Naive thymus-derived CD4-positive, alpha-beta T cell (primary cell): ENCODE measurements at regions not wholly inside any gene's neighbourhood (a gene's known extent, or its start where the extent isn't known, plus 50 kb on each side); places are given as distances from the start of the nearest gene placed in this dataset.

ENCODE experiments used
- ATAC-seq: fragments of 150-1000 bp; cut with Tn5 transposase; 2 replicates; pipeline ENCODE4 v1.10.0; 2021; ENCODE audit warnings: mild to moderate bottlenecking, moderate library complexity
- CTCF ChIA-PET: fragments of 350-600 bp; sonication (Branson Sonifier 250); formaldehyde crosslinking; loops from one replicate; lab custom pipeline; 2021; ENCODE audit warnings: antibody characterized with exemption; lab: Charles Lee
- POLR2A ChIA-PET: fragments of 350-600 bp; sonication (Branson Sonifier 250); formaldehyde crosslinking; loops from one replicate; lab custom pipeline; 2021; ENCODE audit warnings: antibody characterized with exemption, inconsistent platforms; lab: Charles Lee
- DNase-seq, 9 donors: peaks; one replicate each; pipeline versions ENCODE4 v3.0.0 to v3.0.0-alpha.2; 2020 to 2022; ENCODE audit warnings: mixed read lengths in 1 of 9
- H3K27ac ChIP-seq: one replicate; pipeline ENCODE4 v1.7.0; 2013; ENCODE audit warnings: mild to moderate bottlenecking, low read depth, low read length, moderate library complexity
- H3K27me3 ChIP-seq, 2 donors: one replicate each; pipeline ENCODE4 v1.7.0; 2013; ENCODE audit warnings: low read length in 2 of 2, mild to moderate bottlenecking in 2 of 2, moderate library complexity in 2 of 2; ENCODE audit not compliant: control insufficient read depth in 2 of 2, insufficient read depth in 2 of 2
- H3K36me3 ChIP-seq, 3 experiments: 1 replicate in 2 of 3; 2 replicates in 1 of 3; pipeline ENCODE4 v1.7.0; 2013; ENCODE audit warnings: low read length in 3 of 3, mild to moderate bottlenecking in 3 of 3, moderate library complexity in 1 of 3; ENCODE audit not compliant: insufficient read depth in 3 of 3, control insufficient read depth in 2 of 3
- H3K4me1 ChIP-seq, 2 donors: one replicate each; pipeline ENCODE4 v1.7.0; 2013; ENCODE audit warnings: low read length in 2 of 2, mild to moderate bottlenecking in 2 of 2, moderate library complexity in 1 of 2; ENCODE audit not compliant: control insufficient read depth in 2 of 2, insufficient read depth in 2 of 2
- H3K4me3 ChIP-seq: 2 replicates; pipeline ENCODE4 v1.7.0; 2013; ENCODE audit warnings: mild to moderate bottlenecking, low read length
- H3K9me3 ChIP-seq, 3 experiments: 1 replicate in 2 of 3; 2 replicates in 1 of 3; pipeline ENCODE4 v1.7.0; 2013; ENCODE audit warnings: low read length in 3 of 3; ENCODE audit not compliant: control insufficient read depth in 2 of 3
- H3K27ac Mint-ChIP-seq, 9 donors: one replicate each; pipeline ENCODE4 v1.8.0; 2020 to 2022; ENCODE audit warnings: mixed read lengths in 9 of 9, mild to moderate bottlenecking in 8 of 9, moderate library complexity in 5 of 9, inconsistent platforms in 2 of 9
- H3K27me3 Mint-ChIP-seq, 5 donors: one replicate each; pipeline ENCODE4 v1.8.0; 2021 to 2022; ENCODE audit warnings: mixed read lengths in 5 of 5, mild to moderate bottlenecking in 1 of 5
- H3K36me3 Mint-ChIP-seq, 5 donors: one replicate each; pipeline ENCODE4 v1.8.0; 2020 to 2022; ENCODE audit warnings: mixed read lengths in 5 of 5, mild to moderate bottlenecking in 3 of 5, inconsistent platforms in 1 of 5
- H3K4me1 Mint-ChIP-seq, 7 donors: one replicate each; pipeline ENCODE4 v1.8.0; 2020 to 2022; ENCODE audit warnings: mixed read lengths in 7 of 7, mild to moderate bottlenecking in 3 of 7, inconsistent platforms in 1 of 7
- H3K4me3 Mint-ChIP-seq, 10 donors: one replicate each; pipeline ENCODE4 v1.8.0; 2020 to 2022; ENCODE audit warnings: mild to moderate bottlenecking in 10 of 10, mixed read lengths in 10 of 10, moderate library complexity in 6 of 10, inconsistent platforms in 2 of 10
- H3K9me3 Mint-ChIP-seq, 11 donors: one replicate each; pipeline ENCODE4 v1.8.0; 2020 to 2022; ENCODE audit warnings: mixed read lengths in 11 of 11, mild to moderate bottlenecking in 4 of 11, inconsistent platforms in 1 of 11, moderate library complexity in 1 of 11
- intact Hi-C, 2 donors: fragments of 100-400 bp; cut with micrococcal nuclease; formaldehyde crosslinking; loops; one replicate each; pipeline ENCODE4 v1.15.1; 2023

DNA sequence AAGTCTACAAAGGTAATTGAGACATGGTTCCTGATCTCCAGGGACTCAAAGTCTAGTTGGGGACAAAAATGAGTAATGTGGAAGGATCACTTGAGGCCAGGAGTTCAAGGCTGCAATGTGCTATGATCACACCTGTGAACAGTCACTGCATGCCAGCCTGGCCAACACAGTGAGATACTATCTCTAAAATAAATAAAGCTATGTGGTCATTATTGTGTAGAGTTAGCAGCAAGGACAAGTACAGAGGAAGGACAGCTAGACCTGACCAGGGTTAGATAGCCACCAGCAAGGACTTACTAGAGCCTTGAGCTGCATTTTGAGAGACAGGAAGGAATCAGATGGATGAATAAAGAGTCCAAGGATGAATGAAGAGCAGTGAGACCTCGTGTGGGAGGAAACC is 166.5 kb downstream of the MINAR1 start:
- H3K27me3 ChIP-seq: no peaks in the 10 kb centered on the region
- H3K4me1 ChIP-seq: no peaks in the 10 kb centered on the region
- H3K4me3 ChIP-seq: no peak overlapping the region
- no peaks in the 10 kb centered on the region for H3K36me3 ChIP-seq
- DNase-seq (no peak), ATAC-seq (no peak)
- H3K27ac ChIP-seq: no peak overlapping the region
- no peaks in the 10 kb centered on the region for H3K9me3 ChIP-seq
- Mint-ChIP-seq H3K9me3 (peaks cover 0 to 9% (median 0%) of the 10 kb centered on the region in 11 donors), H3K36me3 (peaks cover 0 to 7% (median 0%) of the 10 kb centered on the region in 5 donors), H3K4me1 (peaks cover 0 to 5% (median 0%) of the 10 kb centered on the region in 7 donors), H3K4me3 (no peak overlapping the region), H3K27ac (no peak overlapping the region), H3K27me3 (peaks cover 9 to 47% (median 32%) of the 10 kb centered on the region in 5 donors)
- intact Hi-C loops: loop anchor here in 1 of 2 donors (5.0 kb wide), 1 partner anchor 216 kb away; no protein-coding TSS in a partner anchor
- CTCF ChIA-PET: interaction anchor here (0.5 kb wide), 1 partner anchor 197 kb away, joined by 3 read pairs; no protein-coding TSS in a partner anchor
- POLR2A ChIA-PET: no interaction called here

DNA sequence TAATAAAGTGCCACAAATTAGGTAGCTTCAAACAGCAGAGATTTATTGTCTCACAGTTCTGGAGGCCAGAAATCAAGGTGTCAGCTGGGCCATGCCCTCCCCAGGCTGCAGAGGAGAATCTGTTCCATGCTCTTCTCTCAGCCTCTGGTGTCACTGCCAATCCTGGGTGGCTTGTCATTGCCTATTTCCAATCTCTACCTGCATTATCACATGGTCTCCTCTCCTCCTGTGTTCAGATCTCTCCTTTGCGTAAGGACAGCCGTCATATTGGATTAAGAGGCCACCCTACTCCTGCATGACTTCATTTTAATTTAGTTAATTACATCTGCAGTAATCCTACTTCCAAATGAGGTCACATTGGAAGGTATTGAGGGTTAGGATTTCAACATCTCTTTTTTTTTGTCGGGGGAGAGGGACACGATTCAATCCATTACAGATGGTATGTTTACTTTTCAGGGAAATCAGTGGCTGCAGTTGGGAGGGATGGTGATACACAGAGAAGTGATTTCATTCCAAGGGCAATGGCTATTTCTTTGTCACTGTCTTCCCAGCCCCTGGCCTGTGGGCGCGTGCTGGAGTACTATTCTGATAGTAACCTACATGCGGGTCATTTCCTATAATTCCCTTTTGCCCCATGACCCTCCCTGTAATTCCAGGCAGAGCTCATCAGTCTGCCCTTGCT is 169.4 kb downstream of the MINAR1 start:
- H3K4me3 Mint-ChIP-seq: no peak overlapping the region
- Histone ChIP-seq H3K27ac (no peak overlapping the region), H3K4me3 (no peak overlapping the region), H3K36me3 (no peaks in the 10 kb centered on the region), H3K4me1 (no peaks in the 10 kb centered on the region), H3K9me3 (no peaks in the 10 kb centered on the region), H3K27me3 (no peaks in the 10 kb centered on the region)
- H3K27ac Mint-ChIP-seq: no peak overlapping the region
- no peaks in the 10 kb centered on the region for H3K4me1 Mint-ChIP-seq
- peaks cover 0 to 9% (median 0%) of the 10 kb centered on the region in 11 donors for H3K9me3 Mint-ChIP-seq
- ChIA-PET CTCF (no interaction called here), POLR2A (no interaction called here)
- ATAC-seq: no peak
- no peak for DNase-seq
- peaks cover 12 to 43% (median 32%) of the 10 kb centered on the region in 5 donors for H3K27me3 Mint-ChIP-seq
- peaks cover 0 to 7% (median 0%) of the 10 kb centered on the region in 5 donors for H3K36me3 Mint-ChIP-seq
- intact Hi-C loops: no loop called here

DNA sequence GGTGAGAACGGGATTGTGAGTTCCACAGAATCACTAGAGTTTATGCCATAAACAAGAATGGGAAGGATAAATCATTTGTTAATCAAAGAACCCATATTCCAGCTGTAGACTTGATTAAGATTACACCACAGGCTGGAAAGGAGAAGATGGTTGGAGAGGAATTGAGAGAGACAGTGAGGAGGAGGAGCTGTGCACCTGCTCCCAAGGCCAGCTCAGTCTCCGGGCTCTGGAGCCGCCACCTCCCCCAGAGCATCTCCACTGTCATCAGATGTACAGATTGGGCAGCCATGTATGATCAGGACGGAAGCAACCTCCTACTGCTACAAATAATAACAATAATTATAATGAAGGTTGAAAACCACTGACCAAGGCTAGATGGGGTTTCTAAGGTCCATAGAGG is 170.0 kb downstream of the MINAR1 start:
- Mint-ChIP-seq H3K27me3 (peaks cover 12 to 42% (median 33%) of the 10 kb centered on the region in 5 donors), H3K36me3 (peaks cover 0 to 7% (median 0%) of the 10 kb centered on the region in 5 donors), H3K27ac (no peak overlapping the region), H3K4me3 (no peak overlapping the region), H3K4me1 (no peaks in the 10 kb centered on the region), H3K9me3 (peaks cover 0 to 9% (median 0%) of the 10 kb centered on the region in 11 donors)
- no peak for ATAC-seq
- no peaks in the 10 kb centered on the region for H3K9me3 ChIP-seq
- H3K27ac ChIP-seq: no peak overlapping the region
- CTCF ChIA-PET: no interaction called here
- no peaks in the 10 kb centered on the region for H3K36me3 ChIP-seq
- H3K27me3 ChIP-seq: no peaks in the 10 kb centered on the region
- no peaks in the 10 kb centered on the region for H3K4me1 ChIP-seq
- intact Hi-C loops: no loop called here
- no peak overlapping the region for H3K4me3 ChIP-seq
- no peak for DNase-seq
- POLR2A ChIA-PET: no interaction called here

DNA sequence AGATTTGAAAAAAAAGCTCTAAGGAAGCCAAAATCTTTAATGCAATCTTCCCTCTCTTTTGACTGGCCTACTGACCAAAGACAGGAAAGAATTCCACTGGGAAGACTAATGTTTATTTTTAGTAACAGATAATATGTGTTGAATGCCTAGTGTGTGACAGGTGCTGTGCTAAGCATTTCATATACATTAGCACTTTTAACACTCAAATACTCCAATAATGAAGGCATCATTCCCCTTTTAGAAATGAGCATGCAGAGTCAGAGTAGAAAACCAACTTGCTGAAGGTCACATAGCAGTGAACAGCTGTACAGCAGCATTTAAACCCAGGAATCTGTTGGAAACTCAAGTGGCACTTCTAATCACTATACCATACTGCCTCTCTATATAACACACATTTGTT is 170.6 kb downstream of the MINAR1 start:
- Histone ChIP-seq H3K9me3 (no peaks in the 10 kb centered on the region), H3K36me3 (no peaks in the 10 kb centered on the region), H3K4me1 (no peaks in the 10 kb centered on the region), H3K27ac (no peak overlapping the region), H3K4me3 (no peak overlapping the region), H3K27me3 (no peaks in the 10 kb centered on the region)
- Mint-ChIP-seq H3K4me3 (no peak overlapping the region), H3K9me3 (peaks cover 0 to 8% (median 0%) of the 10 kb centered on the region in 11 donors), H3K27me3 (peaks cover 15 to 46% (median 37%) of the 10 kb centered on the region in 5 donors), H3K27ac (no peak overlapping the region), H3K4me1 (peaks cover 0 to 1% (median 0%) of the 10 kb centered on the region in 7 donors), H3K36me3 (peaks cover 0 to 7% (median 0%) of the 10 kb centered on the region in 5 donors)
- POLR2A ChIA-PET: no interaction called here
- no peak for ATAC-seq
- CTCF ChIA-PET: no interaction called here
- intact Hi-C loops: no loop called here
- no peak for DNase-seq

DNA sequence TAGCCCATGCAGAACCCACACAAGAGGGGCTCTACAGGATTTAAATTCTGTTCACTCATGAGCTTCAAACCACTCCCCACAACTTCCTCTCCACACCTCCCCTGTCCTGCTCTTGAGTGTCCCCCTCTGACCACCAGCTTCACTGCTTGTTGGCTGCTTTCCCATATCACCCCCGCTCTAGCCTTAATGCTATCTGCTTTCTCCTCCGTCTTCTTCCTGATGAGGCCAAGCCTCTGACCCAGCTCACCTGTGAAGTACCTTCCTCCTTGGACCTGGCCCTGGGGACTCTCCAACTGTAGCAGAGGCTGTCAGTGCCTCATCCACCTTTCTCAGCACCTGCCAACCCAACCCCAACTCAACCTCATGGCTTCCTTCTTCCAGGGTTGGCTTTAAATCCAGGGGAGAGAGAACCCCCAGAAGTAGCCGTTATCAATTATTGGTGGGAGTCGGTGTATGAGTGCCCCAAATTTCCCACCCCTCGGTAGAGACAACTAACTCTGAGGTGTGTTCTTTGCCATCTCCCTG is 174.8 kb downstream of the MINAR1 start:
- H3K36me3 Mint-ChIP-seq: no peaks in the 10 kb centered on the region
- H3K4me3 Mint-ChIP-seq: no peak overlapping the region
- Histone ChIP-seq H3K9me3 (no peaks in the 10 kb centered on the region), H3K4me3 (no peak overlapping the region), H3K36me3 (no peaks in the 10 kb centered on the region), H3K27ac (no peak overlapping the region), H3K27me3 (no peaks in the 10 kb centered on the region), H3K4me1 (no peaks in the 10 kb centered on the region)
- H3K4me1 Mint-ChIP-seq: peaks cover 0 to 1% (median 0%) of the 10 kb centered on the region in 7 donors
- peaks cover 11 to 44% (median 21%) of the 10 kb centered on the region in 5 donors for H3K27me3 Mint-ChIP-seq
- peaks cover 0 to 3% (median 0%) of the 10 kb centered on the region in 11 donors for H3K9me3 Mint-ChIP-seq
- DNase-seq: no peak
- intact Hi-C loops: no loop called here
- ChIA-PET POLR2A (no interaction called here), CTCF (no interaction called here)
- H3K27ac Mint-ChIP-seq: no peak overlapping the region
- no peak for ATAC-seq

DNA sequence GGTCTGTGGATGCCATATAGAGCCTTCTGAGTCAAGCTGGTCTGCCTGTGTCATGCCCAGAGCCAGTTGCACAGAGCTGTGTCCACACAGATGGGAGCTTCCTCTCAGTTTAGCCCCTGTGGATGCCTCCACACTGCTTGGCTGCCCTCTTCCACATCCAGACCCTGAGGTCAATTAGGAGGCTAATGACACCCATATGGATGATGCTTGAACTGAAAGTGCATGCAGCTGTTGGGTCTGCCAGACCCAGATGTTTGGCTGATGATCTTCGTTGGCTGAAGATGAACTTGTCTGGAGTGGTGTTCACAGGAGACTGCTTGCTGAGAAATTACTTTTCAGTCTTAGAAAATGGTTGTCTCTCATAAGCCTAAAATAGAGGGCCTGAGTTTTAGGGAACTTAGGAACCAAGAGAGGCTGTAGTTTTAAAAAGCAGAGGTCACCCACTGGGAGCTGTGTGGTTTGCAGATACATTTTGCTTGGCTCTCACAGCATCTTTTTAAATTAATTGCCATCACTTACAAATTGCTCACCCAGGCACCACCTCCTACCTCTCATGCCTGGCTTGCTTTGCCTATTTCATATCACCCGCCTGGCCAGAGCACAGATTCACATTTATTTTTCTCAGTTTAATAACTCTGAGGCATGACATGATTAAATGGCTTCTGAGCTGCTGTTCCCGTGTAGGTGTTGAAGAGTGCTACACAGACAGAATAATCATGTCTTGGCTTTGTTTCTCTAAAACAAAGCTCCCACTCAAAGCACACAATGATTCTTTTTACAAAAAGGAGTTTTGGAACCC is 176.1 kb downstream of the MINAR1 start:
- intact Hi-C loops: no loop called here
- POLR2A ChIA-PET: no interaction called here
- Histone ChIP-seq H3K4me3 (no peak overlapping the region), H3K36me3 (no peaks in the 10 kb centered on the region), H3K9me3 (no peaks in the 10 kb centered on the region), H3K27ac (no peak overlapping the region), H3K4me1 (no peaks in the 10 kb centered on the region), H3K27me3 (no peaks in the 10 kb centered on the region)
- DNase-seq (no peak), ATAC-seq (no peak)
- Mint-ChIP-seq H3K27ac (no peak overlapping the region), H3K27me3 (peaks cover 8 to 36% (median 18%) of the 10 kb centered on the region in 5 donors), H3K4me3 (no peak overlapping the region), H3K9me3 (peaks cover 0 to 3% (median 0%) of the 10 kb centered on the region in 11 donors), H3K4me1 (peaks cover 0 to 1% (median 0%) of the 10 kb centered on the region in 7 donors), H3K36me3 (no peaks in the 10 kb centered on the region)
- CTCF ChIA-PET: no interaction called here
